ENCODE measurements at regions not wholly inside any gene's neighbourhood (a gene's known extent, or its start where the extent isn't known, plus 50 kb on each side); places are given as distances from the start of the nearest gene placed in this dataset.

GRCh38 chr2:226151157-226151556 lies 648.5 kb downstream of the IRS1 start:
- TF ChIP-seq CTCF (conservative IDR thresholded peaks at IDR 0.05 in 1 of 2, IDR thresholded peaks at IDR 0.05 in 1 of 2; ENCODE audit: low read depth in 1 of 2, low read length in 2 of 2): no peak
- TF ChIP-seq EZH2 (IDR thresholded peaks at IDR 0.05; ENCODE audit: low read length, missing control alignments): no peak
